GM08714 (cell line): ENCODE measurements at regions not wholly inside any gene's neighbourhood (a gene's known extent, or its start where the extent isn't known, plus 50 kb on each side); places are given as distances from the start of the nearest gene placed in this dataset.
"Not testable (repeated sequence)": the region's sequence is repeated elsewhere in the genome, so short reads cannot be mapped to it uniquely, and the experiment has no call there.

Source experiments
- H3K4me3 ChIP-seq: fragments of 200-500 bp; sonication (Bioruptor generic); 2 replicates; pipeline ENCODE4 v1.5.1; 2014; ENCODE audit warnings: mild to moderate bottlenecking, low read length, inconsistent platforms
- ZNF274 ChIP-seq: IDR thresholded peaks from 2 replicates; pipeline ENCODE4 v1.6.1; 2012; ENCODE audit warnings: mild to moderate bottlenecking, low read depth, low read length

DNA sequence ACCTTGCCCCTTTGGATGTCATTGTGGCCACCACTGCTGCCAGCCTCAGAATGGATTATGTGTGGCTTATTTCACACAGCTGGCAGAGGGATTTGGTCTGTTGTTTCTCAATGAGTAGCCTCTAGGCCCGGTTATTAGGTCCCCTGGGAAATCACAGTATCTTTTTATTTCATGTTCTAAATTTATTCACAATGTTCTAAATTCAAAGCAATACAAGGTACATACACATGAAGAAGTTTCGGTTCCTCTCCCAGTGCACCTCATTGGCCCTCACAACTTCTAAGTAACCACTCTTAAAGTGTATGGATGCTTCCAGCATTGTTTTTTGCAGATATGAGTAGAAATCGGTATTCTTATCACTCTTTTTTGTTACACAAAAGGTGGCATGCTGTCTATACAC, 262.7 kb downstream of the RCHY1 start:
- TF ChIP-seq ZNF274, result no peak
- no peak overlapping the region for H3K4me3 ChIP-seq

DNA sequence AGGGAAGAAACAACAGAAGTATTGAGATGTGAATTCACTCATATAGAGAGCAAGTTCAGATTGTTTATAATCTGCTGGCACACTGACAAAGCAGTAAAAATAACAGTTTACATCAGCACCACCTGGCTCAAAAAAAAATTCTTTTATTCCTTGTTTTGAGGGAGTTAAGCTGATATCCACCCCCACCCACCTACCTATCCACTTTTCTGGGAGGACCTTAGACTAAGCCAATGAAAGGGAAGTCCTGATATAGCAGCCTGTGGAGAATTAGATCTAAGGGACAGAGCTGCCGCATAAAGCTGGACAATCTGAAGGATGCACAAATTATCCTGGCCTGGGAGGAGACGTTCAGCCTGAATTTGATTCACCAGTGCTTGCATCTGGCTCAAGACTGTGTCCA, 264.5 kb downstream of the RCHY1 start:
- H3K4me3 ChIP-seq, result no peak overlapping the region
- TF ChIP-seq ZNF274, result no peak

DNA sequence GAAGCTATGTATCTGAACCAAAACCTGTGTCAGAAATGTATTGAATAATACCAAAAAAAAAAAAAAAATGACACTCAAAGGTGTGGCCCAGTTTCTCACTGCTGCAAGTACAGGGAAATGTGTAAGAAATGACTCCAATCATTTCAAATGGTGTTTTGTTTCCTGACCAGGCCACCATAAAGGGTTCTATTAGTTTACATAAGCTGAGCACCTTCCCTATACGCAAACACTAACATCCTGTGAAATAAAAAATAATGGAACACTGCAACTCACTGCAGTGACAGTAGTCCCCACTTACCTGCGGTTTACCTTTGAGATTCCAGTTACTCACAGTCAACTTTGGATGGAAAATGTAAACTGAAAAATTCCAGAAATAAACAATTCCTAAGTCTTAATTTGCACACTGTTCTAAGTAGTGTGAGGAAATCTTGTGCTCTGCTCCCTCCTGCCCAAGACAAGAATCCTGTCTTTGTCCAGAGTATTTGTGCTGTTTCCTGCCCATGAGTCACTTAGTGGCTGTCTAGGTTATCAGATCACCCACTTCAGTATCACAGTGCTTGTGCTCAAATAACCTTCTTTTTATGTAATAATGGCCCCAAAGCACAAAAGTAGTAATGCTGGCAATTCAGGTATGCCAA, 265.3 kb downstream of the RCHY1 start:
- H3K4me3 ChIP-seq, result no peak overlapping the region

DNA sequence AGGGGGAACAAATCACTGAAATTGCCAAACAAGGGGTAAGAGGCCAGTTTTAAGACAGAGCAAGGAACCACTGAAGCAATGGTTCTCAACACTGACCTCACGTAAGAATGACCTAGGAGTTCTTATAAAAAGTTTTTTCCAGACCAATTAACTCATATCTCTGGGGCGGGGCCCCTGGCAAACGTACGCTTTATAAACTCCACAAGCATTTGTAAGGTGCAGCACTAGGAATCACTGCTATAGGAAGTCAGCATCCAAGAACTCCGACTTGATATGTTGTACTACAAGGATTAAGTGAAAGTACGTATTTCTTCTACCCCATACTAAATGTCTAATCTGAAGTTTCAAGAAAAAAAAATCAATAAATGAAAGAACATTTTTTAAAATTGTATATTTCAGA, 269.9 kb downstream of the RCHY1 start:
- no peak overlapping the region for H3K4me3 ChIP-seq
- no peak for TF ChIP-seq ZNF274

More for the DNA sequence above, 265.3 kb downstream of the RCHY1 start:
- TF ChIP-seq ZNF274, result no peak

DNA sequence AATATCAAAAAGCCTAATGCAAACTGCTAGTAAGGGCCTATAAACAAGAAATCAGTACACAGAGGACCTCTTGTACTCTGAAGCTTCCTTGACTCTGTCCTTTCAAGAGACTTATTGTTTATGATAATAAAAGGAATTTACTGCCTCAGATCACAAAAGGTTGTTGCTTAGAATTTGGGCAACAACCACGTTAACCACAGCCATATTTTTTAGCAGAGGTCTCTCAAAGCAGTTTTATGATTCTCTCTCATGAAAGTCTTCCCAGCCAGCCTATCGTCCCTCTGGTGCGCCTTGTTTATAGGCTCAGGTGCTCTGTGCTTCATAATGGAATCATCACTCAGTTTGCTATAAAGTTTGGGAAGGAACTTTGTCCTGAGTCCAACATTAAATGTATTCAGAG, 270.6 kb downstream of the RCHY1 start:
- H3K4me3 ChIP-seq, result no peak overlapping the region
- TF ChIP-seq ZNF274, result no peak

DNA sequence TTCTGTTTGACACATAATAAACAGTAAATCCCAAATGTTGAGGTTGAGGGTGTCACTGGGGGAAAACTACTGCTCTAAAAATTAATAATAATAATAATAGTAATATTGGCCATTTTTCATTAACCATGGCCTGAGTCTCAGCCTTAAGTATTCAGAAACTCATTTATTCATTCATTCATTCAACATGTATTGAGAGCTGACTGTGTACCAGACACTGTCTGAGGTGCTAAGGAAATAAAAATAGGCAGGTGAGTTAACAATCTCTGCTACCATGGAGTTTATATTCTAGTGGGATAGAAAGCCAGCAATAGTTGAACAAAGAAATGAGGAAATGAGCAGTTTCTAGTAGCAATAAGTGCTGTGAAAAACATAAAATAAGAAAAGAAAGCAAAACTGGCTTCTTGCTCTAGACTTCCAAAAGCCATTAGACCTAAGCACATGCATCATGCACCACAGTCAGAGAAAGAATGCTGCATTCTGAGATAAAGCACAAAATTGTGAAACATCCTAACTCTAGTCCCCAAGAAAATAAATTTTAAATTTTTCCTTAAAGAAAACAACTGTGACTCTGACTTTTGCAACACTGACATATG, 278.7 kb downstream of the RCHY1 start:
- no peak overlapping the region for H3K4me3 ChIP-seq
- no peak for TF ChIP-seq ZNF274

DNA sequence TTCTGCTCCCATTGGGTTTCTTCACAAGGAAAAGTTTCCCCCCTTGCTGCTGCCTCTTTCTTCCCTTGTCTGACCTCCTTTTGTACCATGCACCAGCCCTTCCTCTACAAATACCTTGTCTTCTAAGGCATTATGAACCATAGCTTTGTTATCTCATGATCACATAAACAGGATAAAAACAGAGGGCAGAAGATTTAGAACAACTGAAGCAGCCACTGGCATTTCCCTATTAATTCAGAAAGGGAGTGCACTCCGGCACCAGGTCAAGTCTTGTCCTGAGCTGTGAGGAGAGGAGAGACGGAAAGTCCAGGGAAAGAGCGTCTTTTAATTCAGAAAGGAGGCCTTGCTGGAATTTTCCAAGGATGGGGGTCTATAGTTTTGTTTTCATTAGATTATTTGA, 281.7 kb downstream of the RCHY1 start:
- H3K4me3 ChIP-seq, result no peak overlapping the region
- no peak for TF ChIP-seq ZNF274

DNA sequence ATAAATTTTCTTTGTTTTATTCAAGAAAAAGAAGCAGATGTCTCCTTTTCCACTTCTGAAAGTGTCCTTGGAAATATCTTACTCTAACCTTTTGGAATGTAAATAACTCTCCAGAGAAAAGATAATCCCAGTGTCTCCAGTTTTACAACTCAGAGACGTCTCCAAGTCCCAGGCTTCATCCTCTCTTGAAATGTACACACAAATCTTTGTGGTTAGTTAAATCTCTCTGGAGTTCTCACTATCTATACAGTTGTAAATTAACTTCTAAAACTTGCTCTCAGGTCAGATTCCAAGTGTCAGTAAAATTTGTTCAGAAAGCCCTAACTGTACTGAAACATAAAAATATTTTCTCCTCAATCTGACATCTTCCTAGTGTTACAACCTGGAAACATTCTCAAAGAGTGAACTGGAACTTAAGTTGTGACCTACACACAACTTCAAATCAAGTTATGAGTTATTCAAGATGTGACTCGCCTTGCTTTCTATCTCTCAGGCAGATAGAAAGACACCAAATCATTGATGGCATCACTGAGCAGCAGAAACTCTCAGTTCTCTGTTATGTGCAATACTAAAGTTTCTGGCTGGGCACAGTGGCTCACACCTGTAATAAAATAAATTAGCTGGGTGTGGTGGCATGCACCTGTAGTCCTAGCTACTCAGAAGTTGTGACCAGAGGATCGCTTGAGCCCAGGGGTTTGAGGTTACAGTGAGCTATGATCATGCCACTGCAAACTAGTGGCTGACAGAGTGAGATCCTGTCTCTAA, 284.2 kb downstream of the RCHY1 start:
- H3K4me3 ChIP-seq, result no peak overlapping the region
- TF ChIP-seq ZNF274, result no peak

DNA sequence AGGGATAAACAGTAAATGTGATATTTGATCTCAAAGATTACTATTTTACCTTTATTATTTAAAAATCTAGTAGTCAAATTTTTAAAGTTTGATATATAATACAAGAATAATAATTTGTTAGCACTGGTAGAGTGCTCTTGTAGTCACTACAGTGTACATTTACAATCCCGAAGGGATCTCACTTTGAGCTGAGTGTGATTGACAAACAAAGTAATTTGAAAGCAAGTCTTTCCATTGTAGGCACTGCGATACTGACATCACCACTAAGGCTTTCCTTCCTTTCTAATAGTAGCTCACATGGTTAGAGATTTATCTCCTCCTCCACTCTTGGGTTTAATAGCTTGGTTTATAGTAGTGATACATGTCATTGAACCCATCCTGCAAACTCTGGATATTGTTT, 280.6 kb downstream of the PARM1 start:
- no peak for TF ChIP-seq ZNF274
- no peak overlapping the region for H3K4me3 ChIP-seq

DNA sequence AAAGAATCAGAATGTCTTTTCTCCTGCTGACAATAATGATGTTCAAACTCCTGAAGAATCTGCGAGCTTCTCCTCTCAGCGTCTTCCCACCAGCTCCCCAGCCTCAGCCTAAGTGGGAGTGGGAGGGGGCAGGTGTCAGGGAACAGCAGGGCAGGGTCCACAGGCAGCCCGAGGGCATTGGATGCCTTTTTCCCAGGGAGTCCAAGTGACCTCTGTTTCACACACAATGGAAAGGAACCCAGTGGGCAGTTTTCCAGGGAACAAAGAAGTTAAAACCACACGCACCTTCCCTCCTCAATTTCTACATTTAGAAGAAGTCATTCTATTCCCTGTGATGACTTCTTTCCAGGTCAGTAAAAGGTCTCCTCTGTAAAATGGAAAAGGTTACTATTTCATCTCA, 278.5 kb downstream of the PARM1 start:
- TF ChIP-seq ZNF274, result no peak
- no peak overlapping the region for H3K4me3 ChIP-seq

DNA sequence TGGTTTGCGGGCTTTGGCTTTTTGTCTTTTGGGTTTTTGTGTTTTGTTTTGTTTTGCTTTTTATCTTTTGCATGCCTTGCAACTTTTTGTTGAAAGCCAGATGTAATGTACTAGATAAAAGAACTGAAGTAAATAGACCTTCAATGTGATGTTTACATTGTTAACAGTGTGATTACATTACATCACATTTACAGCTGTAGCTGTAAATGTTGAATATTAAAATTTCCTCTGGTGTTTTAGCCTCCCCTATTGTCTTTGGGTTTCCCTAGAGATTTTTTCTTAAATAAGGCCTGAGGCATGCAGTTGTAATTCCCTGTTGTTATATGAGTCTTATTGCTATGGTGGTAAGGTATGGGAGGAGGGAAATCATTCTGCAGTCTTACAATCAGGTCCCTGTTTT, 275.0 kb downstream of the PARM1 start:
- TF ChIP-seq ZNF274, result no peak
- no peak overlapping the region for H3K4me3 ChIP-seq

DNA sequence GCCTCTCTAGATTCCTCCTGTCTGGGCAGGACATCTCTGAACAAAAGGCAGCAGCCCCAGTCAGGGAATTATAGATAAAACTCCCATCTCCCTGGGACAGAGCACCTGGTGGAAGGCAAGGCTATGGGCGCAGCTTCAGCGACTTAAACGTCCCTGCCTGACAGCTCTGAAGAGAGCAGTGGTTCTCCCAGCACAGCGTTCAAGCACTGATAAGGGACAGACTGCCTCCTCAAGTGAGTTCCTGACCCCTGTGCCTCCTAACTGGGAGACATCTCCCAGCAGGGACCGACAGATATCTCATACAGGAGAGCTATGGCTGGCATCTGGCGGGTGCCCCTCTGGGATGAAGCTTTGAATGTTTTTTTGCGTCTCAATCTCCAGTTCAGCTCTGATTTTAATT, 262.2 kb downstream of the PARM1 start:
- H3K4me3 ChIP-seq, result no peak overlapping the region
- no peak for TF ChIP-seq ZNF274

DNA sequence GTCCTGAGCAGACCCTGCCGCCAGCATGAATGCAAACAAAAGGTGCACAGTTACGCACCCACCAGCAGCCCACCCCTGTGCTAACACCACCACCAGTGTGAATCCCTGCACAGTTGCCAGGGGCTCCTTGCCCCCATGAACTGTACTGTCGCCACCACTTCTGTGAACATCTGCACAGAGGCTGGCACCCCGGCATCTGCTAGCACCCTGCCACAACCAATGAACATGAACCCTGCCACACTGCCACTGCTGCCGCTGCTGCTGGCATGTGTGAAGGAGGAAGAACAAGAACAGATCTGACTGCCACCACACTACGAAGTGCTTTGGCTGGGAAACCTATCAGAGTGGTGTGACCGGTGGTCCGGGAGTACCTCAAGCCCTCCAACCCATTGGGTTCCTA, 261.3 kb downstream of the PARM1 start:
- TF ChIP-seq ZNF274, result no peak
- H3K4me3 ChIP-seq, result no peak overlapping the region

DNA sequence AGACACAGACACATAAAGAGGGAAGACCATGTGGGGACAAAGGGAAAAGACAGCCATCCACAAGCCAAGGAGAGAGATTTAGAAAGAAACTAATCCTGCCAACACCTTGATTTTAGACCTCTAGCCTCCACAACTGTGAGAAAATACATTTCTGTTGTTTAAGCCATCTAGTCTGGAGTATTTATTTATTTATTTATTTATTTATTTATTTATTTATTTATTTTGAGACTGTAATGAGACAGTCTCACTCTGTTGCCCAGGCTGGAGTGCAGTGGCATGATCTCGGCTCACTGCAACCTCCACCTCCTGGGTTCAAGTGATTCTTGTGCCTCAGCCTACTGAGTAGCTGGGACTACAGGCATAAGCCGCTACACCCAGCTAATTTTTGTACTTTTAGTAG, 259.3 kb downstream of the PARM1 start:
- not testable (repeated sequence) for H3K4me3 ChIP-seq

DNA sequence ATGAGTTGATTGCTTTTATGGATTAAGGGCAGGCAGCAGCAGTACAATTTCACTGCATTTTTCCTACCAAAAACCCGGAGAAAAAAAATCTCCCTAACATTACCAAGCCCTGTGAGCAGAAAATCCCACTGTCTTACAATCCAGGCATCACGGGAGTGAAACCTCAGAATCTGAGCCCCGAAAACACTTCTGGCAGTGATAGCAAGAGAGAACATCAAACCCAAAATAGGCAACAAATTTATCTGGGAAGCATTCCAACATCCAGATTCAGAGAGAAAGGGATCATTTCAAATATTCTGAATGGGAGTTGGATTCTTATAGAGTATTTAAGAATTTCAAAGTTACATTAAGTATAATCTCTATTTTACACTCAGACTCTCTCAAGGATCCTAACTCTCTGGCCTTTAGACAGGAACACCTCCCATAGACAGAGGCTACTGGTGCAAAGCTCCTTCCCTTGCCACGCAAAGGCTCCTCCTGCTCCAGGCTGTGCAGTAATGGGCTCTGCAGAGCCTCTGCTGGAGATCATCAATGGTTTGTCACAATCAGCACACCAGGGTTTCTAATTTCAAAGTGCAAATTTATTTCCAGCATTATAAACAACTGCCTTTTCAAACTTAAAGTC, 256.9 kb downstream of the PARM1 start:
- no peak for TF ChIP-seq ZNF274
- H3K4me3 ChIP-seq, result no peak overlapping the region
